ENCODE measurements at regions not wholly inside any gene's neighbourhood (a gene's known extent, or its start where the extent isn't known, plus 50 kb on each side); places are given as distances from the start of the nearest gene placed in this dataset.

- Histone ChIP-seq H3K9me1 (ENCODE audit: control insufficient read depth, insufficient read depth, low read length) (no peaks in the 10 kb centered on the region), H3K4me3 (no peak overlapping the region), H3K36me3 (ENCODE audit: control insufficient read depth, insufficient read depth, low read length) (no peaks in the 10 kb centered on the region), H3K4me1 (replicated peaks in 1 of 2; ENCODE audit: control insufficient read depth in 2 of 2, insufficient read depth in 2 of 2, low read length in 2 of 2) (no peaks in the 10 kb centered on the region), H4K20me1 (replicated peaks; ENCODE audit: control insufficient read depth, insufficient read depth, low read length) (no peaks in the 10 kb centered on the region), H3K79me2 (ENCODE audit: control insufficient read depth, insufficient read depth, low read length) (no peaks in the 10 kb centered on the region), H3K9me3 (replicated peaks; ENCODE audit: control insufficient read depth, insufficient read depth, low read depth, low read length) (no peaks in the 10 kb centered on the region), H3K9ac (ENCODE audit: insufficient read depth in 1 of 2, low read depth in 2 of 2, low read length in 2 of 2) (no peak overlapping the region), H3K4me2 (ENCODE audit: insufficient read depth, low read length) (no peak overlapping the region), H3K27me3 (ENCODE audit: control insufficient read depth in 2 of 2, insufficient read depth in 2 of 2, low read length in 2 of 2) (peaks cover 12 to 26% of the 10 kb centered on the region in 2 experiments; a peak in 4 of 5 replicates), H2AFZ (ENCODE audit: low read depth, low read length) (no peak overlapping the region), H3K27ac (ENCODE audit: extremely low read depth, low read depth, low read length) (no peak overlapping the region)
- in situ Hi-C loops (cut with MboI): no loop called here
- no TSS peak for BruUV-seq (replicated peaks)
- intact Hi-C loops (cut with micrococcal nuclease): no loop called here
- CTCF ChIA-PET (ENCODE audit: low intra/inter-chr PET ratio): no interaction called here
- 1% methylated on average over 11 of the region's 12 CpGs for WGBS (ENCODE audit: insufficient coverage, low coverage, missing lambda C conversion rate)
- no peak for ATAC-seq
- no peak for DNase-seq (ENCODE audit: extremely low read depth in 1 of 4, low spot score in 3 of 4)
- TF ChIP-seq ELF2 (CRISPR knock-in tag; IDR thresholded peaks at IDR 0.05) (no peak), ARID2 (IDR thresholded peaks at IDR 0.05) (no peak), ZNF79 (CRISPR knock-in tag; IDR thresholded peaks at IDR 0.05; ENCODE audit: low read depth) (no peak), SMARCB1 (IDR thresholded peaks at IDR 0.05; ENCODE audit: insufficient read length, low read depth) (no peak), XRCC5 (IDR thresholded peaks at IDR 0.05; ENCODE audit: low read depth, low read length) (no peak), HDAC1 (IDR thresholded peaks at IDR 0.05) (no peak)
- POLR2A ChIA-PET: interaction anchor here (0.6 kb wide), 1 partner anchor 157 kb away, joined by 3 read pairs; no protein-coding TSS in a partner anchor
- FAIRE-seq: no peak
These were observed 193.2 kb upstream of the HS6ST1 start for GRCh38 chr2:128511731-128512378.
